NCI-H1694 (cell line): ENCODE measurements at regions not wholly inside any gene's neighbourhood (a gene's known extent, or its start where the extent isn't known, plus 50 kb on each side); places are given as distances from the start of the nearest gene placed in this dataset.
A peak's percentile ranks its signal among the peaks of the same experiment; 100 is the strongest.
"Not testable (repeated sequence)": the region's sequence is repeated elsewhere in the genome, so short reads cannot be mapped to it uniquely, and the experiment has no call there.

Experiments used
- DNase-seq: peaks from one replicate; lab custom pipeline; 2025; lab: John Stamatoyannopoulos, UW

DNA sequence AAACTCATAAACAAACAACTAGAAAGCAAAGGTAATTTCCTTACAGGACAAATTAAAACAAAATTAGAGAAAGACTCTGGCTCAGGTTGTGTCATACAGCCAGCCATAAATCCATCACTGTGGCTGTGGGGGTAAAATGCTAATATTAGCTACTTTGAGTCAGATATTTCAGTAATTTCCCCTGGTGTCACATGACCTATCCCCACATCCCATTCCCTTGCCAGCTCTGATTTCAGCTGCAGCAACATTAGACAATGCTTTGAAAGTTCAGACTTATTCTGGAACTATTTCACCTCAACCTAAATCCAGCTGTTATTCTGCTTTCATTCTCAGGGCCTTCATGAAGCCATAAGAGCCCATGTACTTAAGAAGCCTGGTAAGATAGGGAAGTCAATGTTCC lies 55.3 kb downstream of the RPL10L start:
- DNase-seq: no peak

DNA sequence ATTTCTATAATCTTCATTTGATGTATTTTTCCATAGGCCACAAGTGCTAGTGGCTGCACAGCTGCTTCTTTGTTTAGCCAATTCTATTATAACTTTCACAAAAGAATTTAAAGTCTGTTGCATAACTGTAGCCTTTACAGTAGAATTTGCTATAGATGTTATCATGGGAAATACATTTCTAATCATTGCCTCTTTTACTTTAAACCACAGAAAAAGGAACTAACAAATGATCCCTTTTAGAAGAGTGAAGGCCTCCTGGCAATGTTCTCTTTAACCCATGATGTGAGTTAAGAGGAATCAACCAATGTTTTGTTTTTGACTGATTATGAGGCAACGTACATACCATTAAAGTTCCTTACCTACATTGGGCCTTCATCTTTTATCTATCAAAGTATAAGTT lies 68.8 kb downstream of the RPL10L start:
- DNase-seq: no peak

DNA sequence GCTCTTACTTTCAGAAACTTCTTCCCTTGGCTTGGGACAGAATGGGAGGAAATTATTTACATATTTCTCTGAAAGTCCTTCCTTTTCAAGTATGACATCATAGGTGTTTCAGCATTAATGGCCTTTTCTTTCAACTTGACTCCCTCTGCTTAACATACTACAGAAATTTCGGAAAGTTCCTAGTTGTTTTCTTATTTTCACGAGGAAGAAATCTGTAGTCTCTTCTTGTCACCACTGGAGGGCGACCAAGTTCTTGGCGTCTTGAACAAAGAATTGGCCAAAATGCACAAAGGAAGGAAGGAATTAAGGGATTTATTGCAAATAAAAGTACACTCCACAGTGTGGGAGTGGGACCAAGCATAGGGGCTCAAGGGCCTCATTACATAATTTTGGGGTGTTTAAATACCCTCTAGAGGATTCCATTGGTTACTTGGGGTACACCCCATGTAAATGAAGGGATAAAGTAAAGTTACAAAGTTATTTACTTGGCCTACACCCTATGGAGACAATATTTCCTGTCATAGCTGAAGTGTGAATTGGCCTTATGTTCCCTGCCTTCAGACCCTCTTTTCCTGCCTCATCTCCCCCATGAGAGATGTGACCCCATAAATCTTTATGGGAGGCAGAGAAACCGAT lies 70.4 kb downstream of the RPL10L start:
- DNase-seq: no peak

DNA sequence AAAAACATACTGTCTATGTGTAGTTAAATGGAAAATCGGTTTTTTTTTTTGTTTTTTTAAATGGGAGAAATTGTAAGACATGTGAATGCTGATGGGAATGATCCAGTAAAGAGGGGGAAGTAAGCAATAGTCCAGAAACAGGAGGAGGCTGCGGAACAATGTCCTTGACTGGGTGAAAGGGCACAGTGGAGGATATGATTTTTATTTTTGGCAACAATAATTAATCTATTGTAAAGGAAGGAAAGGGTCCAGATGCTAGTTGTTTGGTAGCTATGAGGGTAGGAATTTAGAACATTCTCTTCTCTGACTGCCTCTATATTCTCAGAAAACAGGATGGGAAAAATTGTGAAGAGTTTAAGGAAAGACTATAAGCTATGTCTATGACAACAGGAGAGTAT lies 76.6 kb downstream of the RPL10L start:
- no peak for DNase-seq

DNA sequence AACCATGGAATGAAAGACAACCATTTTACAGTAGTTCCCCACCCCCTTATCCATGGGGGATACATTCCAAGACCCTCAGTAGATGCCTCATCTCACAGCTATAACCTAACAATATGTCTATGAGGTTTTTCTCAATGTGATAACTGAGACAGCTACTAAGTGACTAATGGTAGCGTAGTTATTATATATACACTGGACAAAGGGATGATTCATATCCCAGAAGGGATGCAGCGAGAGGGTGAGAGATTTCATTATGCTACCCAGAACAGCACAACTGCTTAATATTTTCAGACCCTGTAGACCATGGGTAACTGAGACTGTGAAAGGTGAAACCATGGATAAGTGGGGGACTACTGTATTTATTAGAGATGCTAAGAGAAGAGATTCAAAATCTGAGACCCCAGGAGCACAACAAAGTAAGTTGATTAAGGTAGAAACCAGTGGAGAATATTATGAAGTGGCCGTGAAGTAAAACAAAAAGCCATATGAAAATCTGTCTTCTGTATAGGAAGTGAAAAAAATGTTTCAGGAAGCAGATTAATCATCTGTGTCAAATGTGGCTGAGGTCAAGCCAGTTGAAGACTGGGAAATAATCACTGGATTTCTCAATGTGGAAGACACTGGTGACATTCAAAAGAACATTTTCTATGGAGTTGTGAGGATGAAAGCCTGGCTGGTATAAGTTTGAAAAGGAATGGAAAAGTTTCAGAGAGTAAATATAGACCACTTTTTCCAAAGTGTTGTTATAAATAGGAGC lies 77.2 kb downstream of the RPL10L start:
- DNase-seq: no peak

DNA sequence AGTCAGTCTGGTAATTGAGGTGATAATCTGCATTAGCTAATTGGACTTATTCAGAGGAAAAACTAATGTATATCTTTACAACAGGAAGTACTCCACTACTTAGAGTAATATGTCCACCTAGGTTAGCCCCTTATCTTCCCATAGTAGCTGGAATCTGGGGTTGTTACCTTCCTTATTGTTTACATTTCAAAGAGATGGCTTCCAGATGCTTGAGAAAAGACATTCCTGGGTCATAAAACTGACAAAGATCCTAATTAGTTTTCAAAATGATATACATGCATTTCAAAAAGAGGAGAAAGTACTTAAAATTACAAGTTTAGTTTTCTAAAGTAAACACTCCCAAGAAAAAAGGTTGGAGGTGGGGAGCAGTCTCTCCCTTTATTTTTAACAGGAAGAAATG lies 78.1 kb downstream of the RPL10L start:
- DNase-seq: no peak

DNA sequence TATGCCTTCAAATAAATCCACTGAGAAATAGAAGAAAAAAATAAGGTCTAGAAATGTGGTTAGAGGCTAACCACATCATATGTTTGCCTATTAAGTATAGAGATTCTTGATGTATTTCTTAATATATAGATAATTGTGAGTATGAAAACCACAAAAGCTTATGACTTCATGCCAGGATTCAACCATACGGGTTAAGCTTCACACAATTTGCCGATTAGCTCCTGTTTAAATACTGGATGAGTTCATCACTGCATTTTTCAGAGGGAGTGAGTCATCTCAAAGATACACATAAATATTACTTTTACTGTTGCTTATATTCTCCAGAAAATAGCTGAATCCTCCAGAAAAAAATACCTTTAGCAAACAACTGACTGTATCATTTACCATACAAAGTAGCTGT lies 79.6 kb downstream of the RPL10L start:
- DNase-seq: no peak

DNA sequence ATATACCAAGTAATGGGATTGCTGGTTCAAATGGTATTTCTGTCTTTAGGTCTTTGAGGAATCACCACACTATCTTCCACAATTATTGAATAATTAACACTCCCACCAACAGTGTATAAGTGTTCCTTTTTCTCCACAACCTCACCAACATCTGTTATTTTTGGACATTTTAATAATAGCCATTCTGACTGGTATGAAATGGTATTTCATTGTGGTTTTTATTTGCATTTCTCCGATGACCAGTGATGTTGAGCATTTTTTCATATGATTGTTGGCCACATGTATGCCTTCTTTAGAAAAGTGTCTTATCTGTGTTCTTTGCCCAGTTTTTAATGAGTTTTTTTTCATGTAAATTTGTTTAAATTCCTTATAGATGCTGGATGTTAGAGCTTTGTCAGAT lies 83.4 kb downstream of the RPL10L start:
- not testable (repeated sequence) for DNase-seq

DNA sequence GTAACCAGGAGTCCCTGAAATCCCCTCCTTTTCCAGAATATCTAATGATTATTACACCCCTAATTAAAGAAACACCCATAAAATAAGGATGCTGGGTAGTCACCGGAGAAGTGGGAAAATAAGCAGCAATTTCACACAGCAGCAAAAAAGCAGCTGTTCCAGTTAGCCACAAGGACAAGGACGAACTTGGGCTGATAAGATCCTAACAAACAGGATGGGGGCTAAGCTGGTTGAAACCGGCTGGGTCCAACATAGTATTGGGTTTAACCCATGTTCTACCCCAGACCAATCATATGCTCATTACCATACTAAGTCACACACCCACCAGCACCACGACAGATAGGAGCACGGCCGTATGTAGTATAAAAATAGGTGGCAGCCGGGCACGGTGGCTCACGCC lies 100.7 kb downstream of the RPL10L start:
- DNase-seq: no peak

DNA sequence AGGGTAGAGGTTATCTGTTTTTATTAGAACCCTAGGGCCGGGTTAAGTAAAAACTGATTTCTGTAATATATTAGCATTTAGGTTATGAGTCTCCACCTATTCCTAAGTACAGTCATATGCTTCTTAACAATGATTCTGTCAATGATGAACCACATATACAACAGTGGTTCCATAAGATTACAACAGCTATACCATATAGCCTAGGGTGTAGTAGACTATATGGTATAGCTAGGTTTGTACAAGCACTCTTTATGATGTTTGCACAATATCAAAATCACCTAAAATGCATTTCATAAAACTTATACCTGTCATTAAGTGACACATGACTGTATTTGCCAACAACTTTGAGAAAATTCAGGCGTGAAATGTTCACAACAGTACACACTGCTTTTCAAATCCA lies 110.6 kb downstream of the RPL10L start:
- no peak for DNase-seq

DNA sequence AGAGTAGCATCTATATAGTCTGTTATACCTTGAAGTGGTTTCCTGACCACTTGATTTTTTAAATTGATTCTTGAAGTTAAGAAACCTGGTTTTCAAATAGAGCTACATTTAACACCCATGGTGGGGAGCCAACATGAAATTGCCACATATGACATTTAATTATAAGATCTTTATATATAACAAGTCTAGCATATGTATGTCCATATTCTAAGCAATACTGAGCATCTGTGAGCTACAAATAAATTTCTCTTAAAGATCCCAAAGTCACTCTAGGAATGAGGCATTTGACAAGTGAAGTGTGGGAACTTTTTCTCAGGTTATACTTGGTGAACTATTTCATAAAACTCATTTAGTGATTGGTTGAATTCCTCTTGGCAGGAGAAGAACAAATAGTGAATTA lies 132.5 kb downstream of the RPL10L start:
- DNase-seq: no peak

DNA sequence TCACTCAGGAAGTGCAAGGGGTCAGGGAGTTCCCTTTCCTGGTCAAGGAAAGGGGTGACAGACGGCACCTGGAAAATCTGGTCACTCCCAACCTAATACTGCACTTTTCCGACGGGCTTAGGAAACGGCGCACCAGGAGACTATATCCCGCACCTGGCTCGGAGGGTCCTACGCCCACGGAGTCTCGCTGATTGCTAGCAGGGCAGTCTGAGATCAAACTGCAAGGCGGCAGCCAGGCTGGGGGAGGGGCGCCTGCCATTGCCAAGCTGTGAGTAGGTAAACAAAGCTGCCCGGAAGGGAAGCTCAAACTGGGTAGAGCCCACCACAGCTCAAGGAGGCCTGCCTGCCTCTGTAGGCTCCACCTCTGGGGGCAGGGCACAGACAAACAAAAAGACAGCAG lies 142.8 kb downstream of the RPL10L start:
- not testable (repeated sequence) for DNase-seq

DNA sequence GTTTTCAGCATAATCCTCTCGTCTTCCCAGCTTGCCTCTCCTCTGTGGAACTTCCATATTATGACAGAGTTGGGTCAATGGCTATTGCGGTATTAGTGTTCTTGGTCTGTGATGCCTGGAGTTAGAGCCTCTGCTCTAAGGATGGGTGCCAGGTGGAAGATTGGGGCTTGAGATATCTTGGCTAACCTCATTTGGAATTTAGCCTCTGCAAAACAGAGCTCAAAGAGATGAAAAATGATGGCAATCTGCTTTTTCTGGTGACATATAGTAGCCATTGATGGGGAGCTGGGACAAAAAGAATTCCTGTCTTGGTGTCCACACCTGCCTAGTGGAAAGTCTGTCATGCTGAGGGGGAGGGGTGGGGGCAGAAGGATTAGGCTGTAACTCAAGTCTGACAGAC lies 152.1 kb downstream of the RPL10L start:
- DNase-seq: no peak

DNA sequence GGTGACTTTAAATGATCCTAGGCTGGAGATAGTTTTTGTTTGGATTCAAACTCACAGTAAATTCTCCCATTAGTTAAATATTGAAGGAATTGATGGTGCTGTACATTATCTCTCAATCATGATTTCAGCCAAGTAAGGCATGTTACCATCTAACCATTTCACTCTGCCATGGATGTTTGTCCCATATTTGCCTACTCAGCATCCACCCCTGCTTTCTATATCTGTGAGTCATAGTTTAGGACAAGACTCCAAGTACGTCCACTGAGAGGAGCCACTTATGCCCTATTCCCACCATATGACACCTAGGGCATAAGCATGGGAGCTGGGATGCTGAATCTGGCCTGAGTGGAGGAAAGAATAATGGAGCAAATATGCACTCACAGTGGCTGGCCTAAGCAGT lies 155.2 kb downstream of the RPL10L start:
- no peak for DNase-seq

DNA sequence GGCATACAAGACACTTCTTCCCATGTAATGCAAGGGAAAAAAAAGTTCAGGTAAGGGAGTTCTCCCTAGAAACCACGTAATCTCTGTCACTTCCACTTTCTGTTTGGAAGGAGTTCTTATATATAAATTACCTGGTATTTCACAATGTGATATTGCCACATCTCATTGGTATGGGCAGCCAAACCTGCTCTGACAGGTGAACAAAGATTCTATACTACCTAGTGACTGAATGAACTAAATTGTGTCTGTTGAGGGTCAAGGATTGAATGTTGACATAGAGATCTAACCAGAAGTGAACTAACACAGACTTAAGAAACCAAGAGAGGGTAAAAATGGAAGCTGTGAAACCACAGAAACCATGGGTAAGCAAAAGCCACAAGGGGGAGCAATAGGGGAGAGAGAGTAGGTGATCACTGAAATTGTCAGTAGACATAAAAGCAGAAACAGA lies 161.3 kb downstream of the RPL10L start:
- peak; percentile 11 for DNase-seq

DNA sequence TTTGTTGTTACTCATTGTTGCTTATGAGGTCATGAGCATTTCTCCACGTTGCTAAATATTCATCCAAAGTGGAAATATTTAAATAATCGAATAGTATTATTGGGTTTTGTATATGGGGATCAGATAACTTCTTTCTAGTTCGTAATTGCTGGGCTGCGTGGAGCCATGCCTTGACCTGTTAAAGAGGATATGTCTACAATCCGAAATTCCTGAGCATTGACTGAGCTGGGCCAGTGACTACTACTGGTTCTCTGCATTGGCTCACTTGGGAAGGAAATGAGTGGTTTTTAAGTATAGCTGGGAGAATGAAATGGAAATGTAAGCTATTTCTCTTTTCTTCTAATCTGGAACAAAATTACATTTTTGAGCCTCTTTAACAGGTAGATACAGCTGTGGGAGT lies 163.2 kb downstream of the RPL10L start:
- DNase-seq: no peak

DNA sequence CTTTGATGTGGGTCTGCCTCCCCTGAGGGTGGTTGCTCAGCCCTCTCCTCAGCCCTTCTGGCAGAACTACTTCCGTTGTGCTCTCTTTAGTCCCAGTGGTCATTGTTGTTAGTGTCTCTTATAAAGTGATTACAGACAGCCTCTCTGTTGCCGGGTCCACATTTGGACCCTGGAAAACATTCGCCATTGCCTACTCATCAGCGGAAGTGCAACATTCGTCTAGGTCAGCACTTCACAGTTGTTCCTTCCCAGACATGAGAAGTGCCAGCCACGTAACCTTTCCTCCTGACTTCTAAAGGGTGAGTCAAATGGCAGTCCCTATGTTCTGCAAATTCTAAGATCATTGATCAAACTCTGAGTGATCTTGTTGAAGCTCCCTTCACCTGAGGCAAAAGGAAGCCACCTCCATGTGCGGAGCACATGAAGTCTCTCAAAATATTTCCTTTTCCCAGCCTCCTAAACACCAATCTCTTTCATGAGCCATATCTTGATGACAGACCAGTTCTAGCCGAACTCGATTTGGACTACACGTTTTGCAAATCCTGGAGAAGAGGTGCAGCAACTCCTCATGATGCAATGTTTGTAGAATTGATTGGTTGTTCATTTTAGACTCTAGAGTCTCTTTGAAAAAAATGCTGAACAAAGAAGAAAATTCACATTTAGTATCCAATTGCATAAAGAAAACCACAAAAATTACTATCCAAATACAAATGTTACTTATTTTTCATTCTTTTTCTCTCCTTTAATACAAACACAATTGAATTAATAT lies 163.8 kb downstream of the RPL10L start:
- DNase-seq: no peak

DNA sequence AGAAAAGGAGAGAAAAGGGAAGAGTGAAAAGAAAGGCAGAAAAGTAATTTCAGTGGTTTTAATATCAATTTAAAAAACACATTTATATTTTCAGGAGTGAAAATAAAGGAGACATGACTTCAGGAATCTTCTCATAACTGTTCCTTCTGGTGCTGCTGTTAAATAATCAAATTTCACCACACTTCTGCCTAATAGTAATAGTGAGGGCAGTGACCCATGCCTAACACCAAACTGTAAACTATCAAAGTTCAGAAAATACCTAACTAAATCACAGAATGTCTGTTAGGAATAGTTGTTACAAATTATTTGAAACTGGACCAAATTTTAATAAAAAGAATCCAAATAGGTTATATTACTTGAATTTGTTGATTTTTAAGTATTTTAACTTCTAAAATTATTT lies 169.4 kb downstream of the RPL10L start:
- DNase-seq: no peak

DNA sequence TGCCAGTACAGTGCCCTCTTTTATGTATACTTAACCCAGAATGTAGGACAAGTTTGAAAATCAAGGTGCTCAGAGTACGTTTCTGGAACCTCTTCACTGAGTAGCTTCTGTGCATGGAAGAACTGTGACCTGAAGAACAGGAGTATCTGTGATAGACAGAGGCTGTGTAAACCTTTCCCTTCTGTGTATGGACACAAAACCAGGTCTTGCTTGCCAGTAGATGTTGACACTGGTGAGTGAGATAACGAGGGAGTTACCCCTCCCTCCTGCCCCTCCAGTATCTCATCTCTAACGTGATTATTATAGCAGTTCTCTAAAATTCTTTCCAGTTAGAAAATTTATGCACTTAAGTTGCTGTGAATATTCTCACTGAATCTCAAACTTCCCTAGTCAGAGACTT lies 170.8 kb downstream of the RPL10L start:
- DNase-seq: no peak

DNA sequence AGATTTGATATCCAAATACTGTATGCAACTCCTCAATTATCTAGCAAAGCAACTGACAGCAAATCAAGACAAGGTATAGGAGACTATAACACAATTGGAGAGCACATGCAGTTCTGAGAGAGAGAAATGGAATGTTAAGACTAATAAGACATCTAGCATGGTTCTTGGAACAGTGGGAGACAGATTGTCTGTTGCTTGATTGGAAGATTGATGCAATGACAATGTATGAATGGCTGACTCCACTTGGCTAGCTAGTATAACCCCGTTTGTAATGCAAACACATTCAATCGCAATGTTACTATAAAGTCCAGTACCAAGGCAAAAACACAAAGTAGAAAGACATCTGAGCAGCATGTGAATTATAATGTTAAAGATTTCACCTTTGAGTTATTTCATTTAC lies 179.3 kb downstream of the RPL10L start:
- no peak for DNase-seq

DNA sequence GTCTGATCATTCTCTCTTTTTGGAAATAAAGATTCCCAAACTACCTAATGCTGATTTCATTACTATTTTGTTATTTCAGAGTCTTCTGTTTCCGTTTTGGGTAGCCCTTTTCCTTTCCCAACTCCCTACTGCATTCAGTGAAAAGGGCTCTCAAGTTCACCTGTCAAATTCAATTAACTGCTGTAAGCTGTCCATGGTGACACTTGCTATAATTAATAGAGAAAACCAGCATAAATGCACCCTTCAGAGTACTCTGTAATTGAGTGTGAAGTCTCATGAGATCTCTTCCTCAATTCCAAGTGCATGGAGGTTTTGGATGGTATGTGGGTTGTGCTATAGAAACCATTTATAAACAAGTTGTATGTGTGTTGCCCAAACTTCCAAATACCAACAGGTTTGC lies 187.2 kb downstream of the RPL10L start:
- DNase-seq: no peak

DNA sequence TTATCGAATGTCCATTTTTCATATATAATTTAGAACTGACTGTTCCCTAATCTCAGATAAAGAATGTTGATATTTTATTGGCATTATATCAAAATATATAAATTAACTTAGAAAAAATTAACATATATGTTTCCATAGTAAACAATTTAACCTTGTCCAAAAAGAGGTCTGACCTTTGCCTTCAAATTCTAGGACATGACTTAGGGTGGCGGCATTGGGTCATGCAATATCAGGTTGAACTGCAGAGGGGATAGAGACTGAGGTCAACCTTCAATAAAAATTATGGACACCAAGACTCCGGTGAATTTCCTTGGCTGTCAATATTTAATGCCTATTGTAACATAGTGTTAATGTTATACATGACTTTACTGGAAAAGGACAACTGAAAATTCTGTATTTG lies 199.8 kb downstream of the RPL10L start:
- DNase-seq: no peak

DNA sequence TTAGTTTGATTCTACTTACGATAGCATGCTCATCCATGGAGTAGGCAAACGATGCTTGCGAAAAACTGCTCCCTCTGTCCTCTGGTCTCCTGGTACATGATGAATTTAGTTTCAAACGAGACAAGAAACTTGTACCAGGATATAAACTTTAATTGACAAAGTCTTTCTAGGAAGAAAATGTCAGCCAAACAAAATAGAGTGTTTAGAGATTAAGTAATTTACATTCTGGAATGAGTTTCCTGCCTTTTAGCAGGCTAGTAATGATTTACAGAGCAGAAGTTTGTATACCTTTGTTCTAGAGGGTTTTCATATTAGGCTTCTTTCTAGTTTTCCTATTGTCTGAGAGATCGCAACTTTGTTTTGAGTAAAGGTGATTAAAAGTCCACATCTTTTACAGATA lies 206.9 kb downstream of the RPL10L start:
- DNase-seq: no peak
